Testis (tissue), 2 donors: ENCODE measurements at regions not wholly inside any gene's neighbourhood (a gene's known extent, or its start where the extent isn't known, plus 50 kb on each side); places are given as distances from the start of the nearest gene placed in this dataset.

ENCODE experiments used
- DNase-seq: peaks from one replicate; pipeline ENCODE4 v3.0.0-alpha.2; 2019
- H3K27ac ChIP-seq, 2 donors: fragments of 200-600 bp; sonication (generic); one replicate each; pipeline ENCODE4 v1.5.1; 2019
- H3K27me3 ChIP-seq: fragments of 200-600 bp; sonication (generic); one replicate; pipeline ENCODE4 v1.5.1; 2019
- H3K36me3 ChIP-seq: fragments of 200-600 bp; sonication (generic); one replicate; pipeline ENCODE4 v1.5.1; 2017; ENCODE audit warnings: low read depth; ENCODE audit errors: missing control alignments
- H3K4me1 ChIP-seq: fragments of 200-600 bp; sonication (generic); one replicate; pipeline ENCODE4 v1.5.1; 2019
- H3K4me3 ChIP-seq, 2 donors: fragments of 200-600 bp; sonication (generic); one replicate each; pipeline ENCODE4 v1.5.1; 2017 to 2019
- H3K9me3 ChIP-seq: fragments of 200-600 bp; sonication (generic); one replicate; pipeline ENCODE4 v1.5.1; 2017
- POLR2A ChIP-seq: fragments of 450-650 bp; IDR thresholded peaks from one replicate; pipeline ENCODE4 v1.6.1; 2017; ENCODE audit warnings: antibody characterized with exemption, mild to moderate bottlenecking, moderate library complexity
- whole genome bisulfite sequencing, 2 donors: methylation state at CpG; one replicate each; pipeline ENCODE4 v1.1.5; 2018; 5-methylcytosine and 5-hydroxymethylcytosine counted together
- intact Hi-C: fragments of 100-400 bp; cut with DNase I; formaldehyde crosslinking; loops from one replicate; pipeline ENCODE4 v1.15.1; 2023; ENCODE audit warnings: low total_unique reads
- TF ChIP-seq, protein P1 (sequence below), 3 experiments: fragments of 450-650 bp in 2 of 3; fragments of 200-600 bp in 1 of 3; sonication (generic) in 1 of 3; IDR thresholded peaks; one replicate each; pipeline ENCODE4 v1.5.1; 2016 to 2019; ENCODE audit warnings: antibody characterized with exemption in 3 of 3, mild to moderate bottlenecking in 2 of 3, moderate library complexity in 1 of 3

DNA sequence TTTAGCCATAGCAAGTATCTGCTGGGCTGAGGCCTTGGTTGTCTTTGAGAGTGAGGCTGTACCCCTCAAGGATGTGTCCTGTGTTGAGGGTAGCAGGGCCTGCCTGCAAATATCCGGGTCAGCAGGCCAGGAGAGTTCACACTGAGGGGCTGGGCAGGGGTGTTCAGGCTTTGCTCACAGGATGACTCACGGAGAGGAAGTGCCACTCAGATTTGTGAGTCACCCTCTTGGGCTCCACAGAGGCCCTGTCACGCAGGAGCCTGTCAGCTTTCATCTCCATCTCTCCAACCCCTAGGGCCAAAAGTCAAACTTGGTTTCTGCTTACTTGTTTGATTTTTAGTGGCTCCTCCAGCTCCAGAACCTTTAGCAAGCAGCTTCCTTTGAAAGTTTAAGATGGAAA is 211.5 kb downstream of the SEC61B start:
- Histone ChIP-seq H3K4me3 (no peak overlapping the region), H3K36me3 (no peaks in the 10 kb centered on the region), H3K27me3 (no peaks in the 10 kb centered on the region), H3K9me3 (no peaks in the 10 kb centered on the region), H3K27ac (no peak overlapping the region), H3K4me1 (no peaks in the 10 kb centered on the region)
- intact Hi-C loops = no loop called here
- DNase-seq = no peak
- no peak for TF ChIP-seq POLR2A
- TF ChIP-seq, protein P1, sequence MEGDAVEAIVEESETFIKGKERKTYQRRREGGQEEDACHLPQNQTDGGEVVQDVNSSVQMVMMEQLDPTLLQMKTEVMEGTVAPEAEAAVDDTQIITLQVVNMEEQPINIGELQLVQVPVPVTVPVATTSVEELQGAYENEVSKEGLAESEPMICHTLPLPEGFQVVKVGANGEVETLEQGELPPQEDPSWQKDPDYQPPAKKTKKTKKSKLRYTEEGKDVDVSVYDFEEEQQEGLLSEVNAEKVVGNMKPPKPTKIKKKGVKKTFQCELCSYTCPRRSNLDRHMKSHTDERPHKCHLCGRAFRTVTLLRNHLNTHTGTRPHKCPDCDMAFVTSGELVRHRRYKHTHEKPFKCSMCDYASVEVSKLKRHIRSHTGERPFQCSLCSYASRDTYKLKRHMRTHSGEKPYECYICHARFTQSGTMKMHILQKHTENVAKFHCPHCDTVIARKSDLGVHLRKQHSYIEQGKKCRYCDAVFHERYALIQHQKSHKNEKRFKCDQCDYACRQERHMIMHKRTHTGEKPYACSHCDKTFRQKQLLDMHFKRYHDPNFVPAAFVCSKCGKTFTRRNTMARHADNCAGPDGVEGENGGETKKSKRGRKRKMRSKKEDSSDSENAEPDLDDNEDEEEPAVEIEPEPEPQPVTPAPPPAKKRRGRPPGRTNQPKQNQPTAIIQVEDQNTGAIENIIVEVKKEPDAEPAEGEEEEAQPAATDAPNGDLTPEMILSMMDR (IDR thresholded peaks at IDR 0.05) = no peak
- 49 to 62% methylated on average over 2 to 3 of the region's 3 CpGs for WGBS, 2 donors

DNA sequence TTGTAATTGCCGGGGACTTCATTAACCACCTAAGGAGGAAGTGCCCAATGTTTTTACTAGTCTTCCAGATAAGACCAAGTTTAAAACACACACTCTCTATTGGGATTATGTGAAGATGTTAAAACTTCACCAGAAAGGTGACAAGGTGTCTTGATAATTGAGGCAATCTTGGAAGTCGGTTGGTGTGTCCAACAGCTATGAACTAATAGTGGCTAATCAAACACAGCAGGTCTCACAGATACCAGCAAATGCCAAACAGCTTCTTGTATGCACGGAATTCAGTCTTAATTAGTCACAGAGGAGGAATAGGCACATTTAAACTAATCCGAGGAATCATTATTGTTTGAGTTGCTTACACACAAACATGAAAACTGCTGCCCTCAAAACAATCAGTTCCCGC is 214.5 kb downstream of the SEC61B start:
- H3K27ac ChIP-seq = no peak overlapping the region
- H3K9me3 ChIP-seq = no peaks in the 10 kb centered on the region
- H3K4me3 ChIP-seq = no peak overlapping the region
- intact Hi-C loops = no loop called here
- H3K4me1 ChIP-seq = no peaks in the 10 kb centered on the region
- DNase-seq = no peak
- TF ChIP-seq POLR2A = no peak
- TF ChIP-seq, protein P1 (IDR thresholded peaks at IDR 0.05) = no peak
- no peaks in the 10 kb centered on the region for H3K36me3 ChIP-seq
- no peaks in the 10 kb centered on the region for H3K27me3 ChIP-seq
- 85 to 89% methylated on average over 5 of the region's 5 CpGs for WGBS, 2 donors

DNA sequence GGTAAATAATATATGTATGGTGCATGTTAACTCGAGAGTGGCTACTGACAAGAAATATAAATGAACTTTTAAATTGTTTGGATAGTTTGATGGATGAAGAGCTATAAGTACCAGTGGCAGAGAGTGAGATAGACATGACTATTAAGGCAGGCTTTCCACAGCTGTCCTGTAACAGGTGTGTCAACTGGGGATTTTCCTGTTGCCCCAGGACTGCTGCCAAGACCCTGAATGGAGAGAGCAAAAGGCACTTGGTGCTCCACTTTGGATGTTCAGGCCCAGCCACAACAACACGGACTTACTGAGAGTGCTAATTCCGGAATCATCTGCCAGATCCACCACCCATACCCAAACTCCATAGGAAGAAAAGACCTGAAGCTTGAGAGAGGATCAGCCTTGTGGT is 215.1 kb downstream of the SEC61B start:
- 92 to 94% methylated on average over 3 of the region's 3 CpGs for WGBS, 2 donors
- H3K27me3 ChIP-seq = no peaks in the 10 kb centered on the region
- TF ChIP-seq, protein P1 (IDR thresholded peaks at IDR 0.05) = no peak
- no peak for TF ChIP-seq POLR2A
- intact Hi-C loops = no loop called here
- no peaks in the 10 kb centered on the region for H3K4me1 ChIP-seq
- H3K4me3 ChIP-seq = no peak overlapping the region
- H3K9me3 ChIP-seq = no peaks in the 10 kb centered on the region
- H3K36me3 ChIP-seq = no peaks in the 10 kb centered on the region
- DNase-seq = no peak
- H3K27ac ChIP-seq = no peak overlapping the region

DNA sequence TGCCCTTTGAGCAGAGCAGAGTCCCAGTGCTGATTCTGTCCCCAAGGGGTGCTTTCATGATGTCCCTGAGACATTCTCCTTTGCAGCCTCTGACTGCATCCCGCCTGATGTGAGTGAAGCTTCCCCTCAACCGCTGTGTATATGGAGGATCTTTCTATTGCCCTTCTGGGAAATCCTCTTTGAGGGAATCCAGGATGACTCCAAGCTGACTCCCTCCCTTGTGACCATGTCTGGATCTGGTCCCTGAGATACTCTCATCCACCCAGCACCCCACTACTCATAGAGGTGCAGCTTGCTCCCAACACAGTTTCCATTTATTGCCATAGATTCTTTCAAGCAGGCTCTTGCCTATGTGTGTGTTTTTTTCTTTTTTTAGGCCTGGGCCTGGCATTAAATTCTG is 216.5 kb downstream of the SEC61B start:
- no peaks in the 10 kb centered on the region for H3K4me1 ChIP-seq
- H3K4me3 ChIP-seq = no peak overlapping the region
- no peaks in the 10 kb centered on the region for H3K27me3 ChIP-seq
- H3K36me3 ChIP-seq = no peaks in the 10 kb centered on the region
- no peaks in the 10 kb centered on the region for H3K9me3 ChIP-seq
- intact Hi-C loops = no loop called here
- no peak overlapping the region for H3K27ac ChIP-seq
- no peak for TF ChIP-seq POLR2A
- TF ChIP-seq, protein P1 (IDR thresholded peaks at IDR 0.05) = no peak
- no peak for DNase-seq
- WGBS, 2 donors = 94 to 100% methylated on average over 2 of the region's 2 CpGs

DNA sequence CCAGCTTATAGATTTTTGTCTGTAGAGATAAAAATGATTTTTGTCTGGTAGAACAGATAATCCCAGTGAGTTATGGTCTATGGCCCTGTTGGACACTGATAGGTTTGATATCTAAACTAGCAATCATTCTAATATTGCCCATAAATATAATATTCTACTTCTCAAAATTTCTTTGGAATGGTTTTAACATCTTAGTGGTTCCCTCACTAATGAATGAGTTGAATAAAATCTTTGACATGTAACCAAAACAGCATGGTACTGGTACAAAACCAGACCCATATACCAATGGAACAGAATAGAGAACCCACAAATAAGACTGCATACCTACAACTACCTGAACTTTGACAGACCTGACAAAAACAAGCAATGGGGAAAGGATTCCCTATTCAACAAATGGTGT is 219.7 kb downstream of the SEC61B start:
- intact Hi-C loops = no loop called here
- H3K4me3 ChIP-seq = no peak overlapping the region
- H3K4me1 ChIP-seq = no peaks in the 10 kb centered on the region
- no peaks in the 10 kb centered on the region for H3K27me3 ChIP-seq
- DNase-seq = no peak
- TF ChIP-seq, protein P1 (IDR thresholded peaks at IDR 0.05) = no peak
- no peak for TF ChIP-seq POLR2A
- H3K9me3 ChIP-seq = no peaks in the 10 kb centered on the region
- no peaks in the 10 kb centered on the region for H3K36me3 ChIP-seq
- no peak overlapping the region for H3K27ac ChIP-seq
